ENCODE measurements at regions not wholly inside any gene's neighbourhood (a gene's known extent, or its start where the extent isn't known, plus 50 kb on each side); places are given as distances from the start of the nearest gene placed in this dataset.
A peak's percentile ranks its signal among the peaks of the same experiment; 100 is the strongest.
"Not testable (repeated sequence)": the region's sequence is repeated elsewhere in the genome, so short reads cannot be mapped to it uniquely, and the experiment has no call there.

DNA sequence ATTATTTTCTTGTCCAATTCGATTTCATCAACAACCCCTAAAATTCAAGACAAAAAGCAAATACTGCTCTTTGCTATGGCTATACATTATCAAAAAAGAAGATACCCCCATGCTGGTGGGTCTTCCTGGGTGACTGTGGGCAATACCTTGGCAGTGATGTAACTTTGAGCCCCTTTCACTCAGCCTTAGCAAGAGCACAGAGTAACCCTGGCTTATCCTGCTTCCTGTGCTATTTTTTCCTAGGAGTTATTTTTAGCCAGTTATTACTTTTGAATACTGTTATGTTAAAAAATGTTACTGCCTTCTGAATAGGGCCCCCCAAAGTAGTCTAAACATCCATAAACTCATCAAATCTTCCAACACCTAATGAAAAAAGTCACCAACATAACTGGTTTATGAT is 145.6 kb upstream of the TSLP start:
- no peak for DNase-seq

DNA sequence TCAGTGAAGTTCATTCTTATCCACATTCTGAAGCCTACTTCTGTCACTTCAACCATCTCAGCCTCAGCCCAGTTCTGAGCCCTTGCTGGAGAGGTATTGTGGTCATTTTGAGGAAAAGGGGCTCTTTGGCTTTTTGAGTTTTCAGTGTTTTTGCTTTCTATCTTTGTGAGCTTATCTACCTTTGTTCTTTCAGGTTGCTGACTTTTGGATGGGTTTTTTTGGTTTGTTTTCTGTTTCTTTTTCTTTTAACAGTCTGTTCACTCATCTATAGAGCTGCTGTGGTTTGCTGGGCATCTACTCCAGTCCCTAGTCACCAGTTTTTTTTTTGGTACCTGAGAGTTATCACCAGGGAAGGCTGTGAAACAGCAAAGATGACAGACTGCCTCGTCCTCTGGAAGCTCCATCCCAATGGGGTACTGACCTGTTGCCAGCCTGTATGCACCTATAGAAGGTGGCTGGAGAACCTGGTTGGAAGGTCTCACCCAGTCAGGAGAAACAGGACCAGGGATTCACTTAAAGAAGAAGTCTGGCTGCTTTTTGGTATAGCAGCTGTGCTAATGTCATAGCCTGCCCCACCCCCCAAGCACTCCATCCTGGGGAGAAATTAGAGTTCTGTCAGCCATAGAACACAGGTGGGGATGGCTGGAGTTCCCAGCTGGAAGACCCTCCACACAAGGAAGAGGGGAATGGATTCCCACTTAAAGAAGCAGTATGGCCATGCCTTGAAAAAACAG is 138.6 kb upstream of the TSLP start:
- no peak for DNase-seq

- DNase-seq = no peak
These were observed 131.4 kb upstream of the TSLP start for GRCh38 chr5:110940136-110940535.

GRCh38 chr5:110945874-110946436 is 125.6 kb upstream of the TSLP start:
- DNase-seq = no peak

- DNase-seq = no peak
These were observed 120.1 kb upstream of the TSLP start for GRCh38 chr5:110951373-110951791.

DNA sequence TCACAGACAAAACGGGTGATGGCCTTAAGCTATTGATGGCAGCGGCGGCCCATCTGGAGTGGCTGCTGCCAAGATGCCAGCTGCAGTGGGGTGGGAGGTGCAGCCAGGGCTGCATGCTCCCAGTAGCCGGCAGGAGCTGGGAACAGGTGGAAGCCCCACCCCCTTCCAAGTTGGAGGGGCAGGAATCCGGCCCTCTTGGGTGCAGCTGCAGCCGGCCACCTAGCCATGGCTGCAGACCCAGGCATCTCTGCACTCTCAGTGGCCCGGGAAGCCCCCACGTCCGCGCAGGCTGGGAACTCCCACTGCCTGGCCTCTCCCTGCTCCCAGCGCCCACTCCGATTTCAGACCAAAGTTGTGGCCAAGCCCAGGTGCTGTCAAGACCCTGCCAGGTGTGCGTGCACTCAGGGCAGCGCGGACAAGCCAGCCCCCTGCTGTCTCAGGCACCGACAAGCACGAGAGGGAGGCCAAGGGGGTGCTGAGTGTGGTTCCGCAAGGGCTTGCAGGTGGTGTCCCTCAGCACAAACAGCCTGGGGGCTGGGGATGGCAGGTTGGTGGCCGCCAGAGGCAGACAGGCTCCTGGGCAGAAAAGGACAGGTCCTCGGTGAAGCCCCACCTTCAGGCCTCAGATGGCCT is 115.1 kb upstream of the TSLP start:
- DNase-seq = peak; percentile 67

GRCh38 chr5:110956913-110957813 is 114.3 kb upstream of the TSLP start:
- no peak for DNase-seq

DNA sequence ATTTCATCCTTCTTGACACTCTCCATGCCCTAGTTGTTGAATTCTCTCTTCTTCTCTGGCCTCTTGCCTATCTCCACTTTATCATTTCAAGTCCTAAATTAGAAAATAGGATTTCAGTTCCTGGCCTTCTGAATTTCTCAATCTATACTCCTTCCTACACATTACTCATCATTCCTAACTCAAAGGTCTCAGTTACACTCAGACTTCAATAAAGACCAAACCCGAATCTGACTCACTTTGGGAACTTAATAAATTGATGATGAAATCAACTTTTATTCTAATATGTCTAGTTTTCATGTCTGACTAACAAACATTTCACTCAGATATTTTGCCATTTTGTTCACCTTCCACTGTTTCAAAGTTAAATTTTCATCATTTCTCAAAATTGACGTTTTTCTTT is 113.6 kb upstream of the TSLP start:
- DNase-seq = no peak

- DNase-seq = no peak
These were observed 108.0 kb upstream of the TSLP start for GRCh38 chr5:110963495-110963894.

DNA sequence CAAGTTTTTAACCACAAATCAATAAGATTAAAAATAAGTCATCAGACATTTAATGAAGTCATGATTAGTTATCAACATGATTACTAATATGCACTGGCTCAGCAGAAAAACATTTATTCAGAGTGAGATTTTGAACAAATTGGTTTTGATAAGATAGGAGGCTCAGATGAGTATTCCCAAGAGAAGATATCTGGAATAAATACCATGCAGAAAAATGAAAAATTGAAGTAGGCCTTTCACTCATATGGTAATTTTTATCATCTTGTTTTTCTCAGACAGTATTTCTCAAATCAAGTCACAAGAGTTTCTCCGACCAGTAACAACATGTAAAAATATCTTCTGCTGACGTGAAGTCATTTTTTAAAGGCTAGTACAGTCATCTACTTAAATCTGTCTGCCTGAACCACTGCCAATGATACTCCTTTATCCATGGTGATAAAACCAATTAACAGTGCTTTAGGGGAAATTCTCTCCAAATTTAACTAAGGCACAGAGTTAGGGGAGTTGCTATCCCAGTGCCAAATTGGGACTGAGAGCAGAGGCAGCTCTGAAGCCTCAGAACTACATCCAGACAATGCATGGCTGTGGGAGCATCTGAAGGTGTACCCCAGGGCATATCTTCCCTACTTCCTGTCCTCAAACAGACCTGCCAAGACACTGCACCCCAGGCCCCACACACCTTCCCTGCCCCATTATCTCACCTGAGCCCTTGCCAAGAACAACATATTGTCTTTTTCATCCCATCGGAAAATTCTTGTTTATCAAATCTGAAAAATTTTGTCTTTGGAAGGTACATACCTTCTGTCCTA is 105.5 kb upstream of the TSLP start:
- DNase-seq = no peak

DNA sequence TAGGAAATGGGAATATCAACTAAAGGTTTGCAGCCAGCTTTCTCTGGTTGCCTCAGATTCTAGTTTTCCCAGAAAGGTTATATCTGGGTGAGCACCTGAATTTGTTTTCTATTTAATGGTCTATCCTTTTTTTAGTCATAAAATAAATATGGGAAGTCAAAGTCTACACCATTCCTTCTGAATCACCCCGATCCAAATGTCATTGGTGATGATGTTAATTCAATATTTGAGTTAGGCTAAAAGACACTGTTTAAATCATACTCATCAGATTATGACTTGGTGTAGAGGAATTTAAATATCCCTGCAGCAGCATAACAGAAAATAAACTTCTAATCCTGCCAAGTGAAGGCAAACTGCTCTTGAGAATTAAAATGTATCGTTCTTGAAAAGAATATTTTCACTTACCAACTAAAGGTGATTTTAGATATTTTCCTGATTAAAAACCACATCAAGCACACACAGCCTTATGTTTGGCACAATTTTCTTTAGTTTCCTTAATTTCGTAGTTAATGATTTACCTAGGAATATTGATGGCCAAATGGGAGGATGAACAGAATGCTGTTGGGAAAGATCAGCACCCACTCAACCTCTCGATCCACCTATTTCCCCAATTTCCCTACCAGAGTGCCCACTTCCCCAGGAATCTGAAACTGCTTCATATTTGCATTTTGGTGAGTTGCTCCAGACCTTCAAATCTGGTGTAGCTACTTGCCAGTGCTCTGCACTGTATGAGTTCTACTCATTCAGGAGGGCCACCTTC is 103.1 kb upstream of the TSLP start:
- DNase-seq = no peak

DNA sequence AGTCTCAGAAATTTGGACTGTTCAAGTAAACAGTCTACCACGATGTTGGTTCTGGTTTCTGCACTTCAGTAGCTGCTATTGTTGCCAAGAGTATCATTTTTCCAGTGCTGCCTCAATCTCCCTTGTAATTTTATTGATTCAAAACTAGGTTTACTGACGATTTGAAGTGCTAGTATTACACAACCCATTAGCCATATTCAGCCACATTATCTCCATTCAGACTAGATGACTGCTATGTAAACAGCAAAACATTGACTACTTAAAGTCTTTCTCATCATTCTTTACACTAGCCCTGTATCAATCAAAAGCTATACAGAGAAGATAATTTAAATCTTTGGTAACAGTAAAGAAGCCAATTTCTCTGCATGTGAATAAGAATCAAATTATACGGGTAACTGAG is 102.0 kb upstream of the TSLP start:
- DNase-seq = no peak

DNA sequence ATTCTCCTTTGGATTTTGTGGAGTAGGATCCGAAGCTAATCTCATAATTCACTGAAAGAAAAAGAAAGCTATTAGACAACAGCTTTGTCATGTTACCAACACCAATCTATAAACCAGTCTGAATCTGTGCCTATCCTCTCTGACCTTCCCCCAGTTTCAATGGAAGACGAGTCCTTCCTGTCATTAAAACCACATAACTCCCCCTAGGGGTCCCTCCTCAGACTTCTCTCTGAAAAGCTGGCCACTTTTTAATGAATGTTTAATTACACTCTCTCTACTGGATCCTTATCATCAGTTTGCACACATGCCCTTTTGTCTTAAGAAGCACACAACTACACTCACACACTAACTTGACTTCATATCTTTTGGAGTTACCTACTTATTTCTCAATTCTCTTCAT is 98.0 kb upstream of the TSLP start:
- DNase-seq = no peak

- DNase-seq = no peak
These were observed 93.6 kb upstream of the TSLP start for GRCh38 chr5:110977915-110978314.

- peak; percentile 25 for DNase-seq
These were observed 85.6 kb upstream of the TSLP start for GRCh38 chr5:110985882-110986281.

GRCh38 chr5:110987573-110987972 is 83.9 kb upstream of the TSLP start:
- DNase-seq = not testable (repeated sequence)

GRCh38 chr5:110996742-110997141 is 74.8 kb upstream of the TSLP start:
- DNase-seq = no peak

- DNase-seq = no peak
These were observed 69.5 kb upstream of the TSLP start for GRCh38 chr5:111002036-111002435.

GRCh38 chr5:111003623-111004022 is 67.9 kb upstream of the TSLP start:
- no peak for DNase-seq

GRCh38 chr5:111004291-111004690 is 67.2 kb upstream of the TSLP start:
- DNase-seq = no peak

DNA sequence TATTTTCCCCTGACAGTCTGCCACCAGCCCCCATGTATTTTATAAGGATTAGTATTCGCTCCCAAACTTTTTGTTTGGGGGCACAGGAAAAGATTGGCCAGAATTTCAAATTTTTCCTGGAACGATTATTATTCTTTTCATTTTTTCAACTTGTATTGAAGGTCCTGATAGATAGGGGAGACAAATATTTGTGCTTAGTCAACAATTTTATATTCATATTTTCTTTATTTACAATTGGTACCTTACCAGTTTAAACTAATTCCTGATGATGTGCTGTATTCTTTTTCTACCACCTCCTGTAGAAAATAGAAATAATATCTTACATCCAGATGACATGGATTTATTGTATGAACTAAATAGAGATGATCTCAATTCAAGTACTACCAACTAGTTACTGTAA is 60.7 kb upstream of the TSLP start:
- DNase-seq = no peak

GRCh38 chr5:111013011-111013410 is 58.5 kb upstream of the TSLP start:
- no peak for DNase-seq

Data from NCI-H146 (cell line).